ENCODE measurements at regions not wholly inside any gene's neighbourhood (a gene's known extent, or its start where the extent isn't known, plus 50 kb on each side); places are given as distances from the start of the nearest gene placed in this dataset.

DNA sequence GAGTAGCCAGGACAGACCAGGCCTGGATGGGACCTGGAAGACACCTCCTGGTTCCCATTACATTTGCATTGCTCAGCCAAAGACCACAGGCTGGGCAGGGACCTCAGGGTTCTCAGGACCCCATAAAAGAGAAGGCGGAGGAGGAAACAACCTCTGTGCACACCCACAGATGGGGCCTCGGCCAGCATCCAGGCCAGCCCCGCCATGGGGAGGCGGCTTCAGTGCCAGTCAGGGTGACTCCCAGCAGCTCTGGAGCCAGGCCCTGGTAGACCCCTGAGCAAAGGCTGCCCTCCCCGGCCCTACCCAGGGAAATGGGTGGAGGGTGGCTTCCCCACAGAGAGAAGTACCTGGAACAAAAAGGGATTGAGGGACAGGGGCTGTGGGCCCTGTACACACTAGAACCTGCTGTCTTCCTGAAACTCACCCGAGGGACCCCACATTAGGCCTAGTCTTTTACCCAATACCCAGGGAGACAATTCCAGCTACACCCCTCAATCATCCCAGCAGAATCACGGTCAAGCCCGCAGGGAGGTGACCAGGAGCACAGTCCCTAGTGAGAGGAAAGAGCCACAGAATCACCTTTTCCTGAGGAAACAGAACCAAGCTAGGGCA lies 64.5 kb downstream of the PSMG1 start (continued):
- TF ChIP-seq, protein P1, sequence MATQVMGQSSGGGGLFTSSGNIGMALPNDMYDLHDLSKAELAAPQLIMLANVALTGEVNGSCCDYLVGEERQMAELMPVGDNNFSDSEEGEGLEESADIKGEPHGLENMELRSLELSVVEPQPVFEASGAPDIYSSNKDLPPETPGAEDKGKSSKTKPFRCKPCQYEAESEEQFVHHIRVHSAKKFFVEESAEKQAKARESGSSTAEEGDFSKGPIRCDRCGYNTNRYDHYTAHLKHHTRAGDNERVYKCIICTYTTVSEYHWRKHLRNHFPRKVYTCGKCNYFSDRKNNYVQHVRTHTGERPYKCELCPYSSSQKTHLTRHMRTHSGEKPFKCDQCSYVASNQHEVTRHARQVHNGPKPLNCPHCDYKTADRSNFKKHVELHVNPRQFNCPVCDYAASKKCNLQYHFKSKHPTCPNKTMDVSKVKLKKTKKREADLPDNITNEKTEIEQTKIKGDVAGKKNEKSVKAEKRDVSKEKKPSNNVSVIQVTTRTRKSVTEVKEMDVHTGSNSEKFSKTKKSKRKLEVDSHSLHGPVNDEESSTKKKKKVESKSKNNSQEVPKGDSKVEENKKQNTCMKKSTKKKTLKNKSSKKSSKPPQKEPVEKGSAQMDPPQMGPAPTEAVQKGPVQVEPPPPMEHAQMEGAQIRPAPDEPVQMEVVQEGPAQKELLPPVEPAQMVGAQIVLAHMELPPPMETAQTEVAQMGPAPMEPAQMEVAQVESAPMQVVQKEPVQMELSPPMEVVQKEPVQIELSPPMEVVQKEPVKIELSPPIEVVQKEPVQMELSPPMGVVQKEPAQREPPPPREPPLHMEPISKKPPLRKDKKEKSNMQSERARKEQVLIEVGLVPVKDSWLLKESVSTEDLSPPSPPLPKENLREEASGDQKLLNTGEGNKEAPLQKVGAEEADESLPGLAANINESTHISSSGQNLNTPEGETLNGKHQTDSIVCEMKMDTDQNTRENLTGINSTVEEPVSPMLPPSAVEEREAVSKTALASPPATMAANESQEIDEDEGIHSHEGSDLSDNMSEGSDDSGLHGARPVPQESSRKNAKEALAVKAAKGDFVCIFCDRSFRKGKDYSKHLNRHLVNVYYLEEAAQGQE (IDR thresholded peaks at IDR 0.05; ENCODE audit: unreplicated experiment) = no peak
- TF ChIP-seq, protein P2, sequence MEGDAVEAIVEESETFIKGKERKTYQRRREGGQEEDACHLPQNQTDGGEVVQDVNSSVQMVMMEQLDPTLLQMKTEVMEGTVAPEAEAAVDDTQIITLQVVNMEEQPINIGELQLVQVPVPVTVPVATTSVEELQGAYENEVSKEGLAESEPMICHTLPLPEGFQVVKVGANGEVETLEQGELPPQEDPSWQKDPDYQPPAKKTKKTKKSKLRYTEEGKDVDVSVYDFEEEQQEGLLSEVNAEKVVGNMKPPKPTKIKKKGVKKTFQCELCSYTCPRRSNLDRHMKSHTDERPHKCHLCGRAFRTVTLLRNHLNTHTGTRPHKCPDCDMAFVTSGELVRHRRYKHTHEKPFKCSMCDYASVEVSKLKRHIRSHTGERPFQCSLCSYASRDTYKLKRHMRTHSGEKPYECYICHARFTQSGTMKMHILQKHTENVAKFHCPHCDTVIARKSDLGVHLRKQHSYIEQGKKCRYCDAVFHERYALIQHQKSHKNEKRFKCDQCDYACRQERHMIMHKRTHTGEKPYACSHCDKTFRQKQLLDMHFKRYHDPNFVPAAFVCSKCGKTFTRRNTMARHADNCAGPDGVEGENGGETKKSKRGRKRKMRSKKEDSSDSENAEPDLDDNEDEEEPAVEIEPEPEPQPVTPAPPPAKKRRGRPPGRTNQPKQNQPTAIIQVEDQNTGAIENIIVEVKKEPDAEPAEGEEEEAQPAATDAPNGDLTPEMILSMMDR (conservative IDR thresholded peaks at IDR 0.05; ENCODE audit: low read depth in 2 of 2) = no peak
- TF ChIP-seq STAT1 (IDR thresholded peaks at IDR 0.05; ENCODE audit: unreplicated experiment) (no peak), EZH2 (IDR thresholded peaks at IDR 0.05; ENCODE audit: low read depth, unreplicated experiment) (no peak), NANOG (IDR thresholded peaks at IDR 0.05; ENCODE audit: borderline replicate concordance) (no peak), ZNF331 (CRISPR knock-in tag; IDR thresholded peaks at IDR 0.05; ENCODE audit: low read depth) (no peak), ZNF114 (CRISPR knock-in tag; IDR thresholded peaks at IDR 0.05) (no peak), EZH2phosphoT487 (IDR thresholded peaks at IDR 0.05; ENCODE audit: unreplicated experiment) (no peak), POLR2AphosphoS5 (IDR thresholded peaks at IDR 0.05; ENCODE audit: low read depth) (no peak)
- TF ChIP-seq, protein P3, sequence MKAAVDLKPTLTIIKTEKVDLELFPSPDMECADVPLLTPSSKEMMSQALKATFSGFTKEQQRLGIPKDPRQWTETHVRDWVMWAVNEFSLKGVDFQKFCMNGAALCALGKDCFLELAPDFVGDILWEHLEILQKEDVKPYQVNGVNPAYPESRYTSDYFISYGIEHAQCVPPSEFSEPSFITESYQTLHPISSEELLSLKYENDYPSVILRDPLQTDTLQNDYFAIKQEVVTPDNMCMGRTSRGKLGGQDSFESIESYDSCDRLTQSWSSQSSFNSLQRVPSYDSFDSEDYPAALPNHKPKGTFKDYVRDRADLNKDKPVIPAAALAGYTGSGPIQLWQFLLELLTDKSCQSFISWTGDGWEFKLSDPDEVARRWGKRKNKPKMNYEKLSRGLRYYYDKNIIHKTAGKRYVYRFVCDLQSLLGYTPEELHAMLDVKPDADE (IDR thresholded peaks at IDR 0.05) = no peak

DNA sequence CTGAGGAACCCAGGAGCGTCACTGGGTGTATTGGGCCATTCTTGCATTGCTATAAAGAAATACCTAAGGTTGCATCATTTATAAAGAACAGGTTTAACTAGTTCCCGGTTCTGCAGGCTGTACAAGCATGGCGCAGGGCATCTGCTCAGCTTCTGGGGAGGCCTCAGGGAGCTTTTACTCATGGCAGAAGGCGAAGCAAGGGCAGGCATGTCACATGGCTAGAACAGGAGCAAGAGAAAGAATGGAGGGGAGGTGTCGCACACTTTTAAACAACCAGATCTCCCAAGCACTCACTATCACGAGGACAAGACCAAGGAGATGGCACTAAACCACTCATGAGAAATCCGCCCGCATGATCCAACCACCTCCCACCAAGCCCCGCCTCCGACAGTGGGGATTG lies 65.2 kb downstream of the PSMG1 start:
- Histone ChIP-seq H3K9me2 (ENCODE audit: insufficient read depth) (0 out of 2 replicates have a peak, but pooled peaks cover 5% of the 10 kb centered on the region), H3K4me1 (ENCODE audit: insufficient read depth) (no peaks in the 10 kb centered on the region), H3K4me2 (no peak overlapping the region), H2AFZ (no peak overlapping the region; the same call in 1 of the 2 replicates), H4K20me1 (replicated peaks; ENCODE audit: insufficient read depth) (no peaks in the 10 kb centered on the region), H3K79me2 (replicated peaks; ENCODE audit: insufficient read depth) (no peaks in the 10 kb centered on the region), H3K36me3 (ENCODE audit: insufficient read depth) (no peaks in the 10 kb centered on the region), H3F3A (replicated peaks; ENCODE audit: low read depth) (no peaks in the 10 kb centered on the region), H3K27me3 (ENCODE audit: insufficient read depth) (no peaks in the 10 kb centered on the region), H3K4me3 (no peak overlapping the region), H3K27ac (ENCODE audit: low read depth) (no peak overlapping the region)
- Mint-ChIP-seq H3K4me1 (peaks cover 3% of the 10 kb centered on the region; the same call in 2 of the 3 replicates), H3K4me3 (no peak overlapping the region; the same call in 2 of the 3 replicates), H3K36me3 (ENCODE audit: low read depth) (no peaks in the 10 kb centered on the region), H3K27ac (no peak overlapping the region), H3K27me3 (ENCODE audit: insufficient read depth, low read depth, poor library complexity) (peaks cover 10% of the 10 kb centered on the region), H3K9me3 (peaks cover 2% of the 10 kb centered on the region; the same call in 2 of the 3 replicates)
- ATAC-seq (no peak), DNase-seq (ENCODE audit: low spot score) (no peak)
- TF ChIP-seq, protein P2 (conservative IDR thresholded peaks at IDR 0.05; ENCODE audit: low read depth in 2 of 2) = no peak
